ENCODE measurements at regions not wholly inside any gene's neighbourhood (a gene's known extent, or its start where the extent isn't known, plus 50 kb on each side); places are given as distances from the start of the nearest gene placed in this dataset.

GRCh38 chr5:175354964-175355363 lies 89.0 kb downstream of the DRD1 start:
- no peaks in the 10 kb centered on the region for H3K27me3 ChIP-seq
- no peak overlapping the region for H3K4me3 ChIP-seq
- no peaks in the 10 kb centered on the region for H3K9me3 ChIP-seq
- no peak overlapping the region for H3K27ac ChIP-seq
- no peaks in the 10 kb centered on the region for H3K4me1 ChIP-seq
- H3K36me3 ChIP-seq: no peaks in the 10 kb centered on the region
- no peak for DNase-seq (ENCODE audit: low spot score)
- TF ChIP-seq, protein P1, sequence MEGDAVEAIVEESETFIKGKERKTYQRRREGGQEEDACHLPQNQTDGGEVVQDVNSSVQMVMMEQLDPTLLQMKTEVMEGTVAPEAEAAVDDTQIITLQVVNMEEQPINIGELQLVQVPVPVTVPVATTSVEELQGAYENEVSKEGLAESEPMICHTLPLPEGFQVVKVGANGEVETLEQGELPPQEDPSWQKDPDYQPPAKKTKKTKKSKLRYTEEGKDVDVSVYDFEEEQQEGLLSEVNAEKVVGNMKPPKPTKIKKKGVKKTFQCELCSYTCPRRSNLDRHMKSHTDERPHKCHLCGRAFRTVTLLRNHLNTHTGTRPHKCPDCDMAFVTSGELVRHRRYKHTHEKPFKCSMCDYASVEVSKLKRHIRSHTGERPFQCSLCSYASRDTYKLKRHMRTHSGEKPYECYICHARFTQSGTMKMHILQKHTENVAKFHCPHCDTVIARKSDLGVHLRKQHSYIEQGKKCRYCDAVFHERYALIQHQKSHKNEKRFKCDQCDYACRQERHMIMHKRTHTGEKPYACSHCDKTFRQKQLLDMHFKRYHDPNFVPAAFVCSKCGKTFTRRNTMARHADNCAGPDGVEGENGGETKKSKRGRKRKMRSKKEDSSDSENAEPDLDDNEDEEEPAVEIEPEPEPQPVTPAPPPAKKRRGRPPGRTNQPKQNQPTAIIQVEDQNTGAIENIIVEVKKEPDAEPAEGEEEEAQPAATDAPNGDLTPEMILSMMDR (IDR thresholded peaks at IDR 0.05): no peak

DNA sequence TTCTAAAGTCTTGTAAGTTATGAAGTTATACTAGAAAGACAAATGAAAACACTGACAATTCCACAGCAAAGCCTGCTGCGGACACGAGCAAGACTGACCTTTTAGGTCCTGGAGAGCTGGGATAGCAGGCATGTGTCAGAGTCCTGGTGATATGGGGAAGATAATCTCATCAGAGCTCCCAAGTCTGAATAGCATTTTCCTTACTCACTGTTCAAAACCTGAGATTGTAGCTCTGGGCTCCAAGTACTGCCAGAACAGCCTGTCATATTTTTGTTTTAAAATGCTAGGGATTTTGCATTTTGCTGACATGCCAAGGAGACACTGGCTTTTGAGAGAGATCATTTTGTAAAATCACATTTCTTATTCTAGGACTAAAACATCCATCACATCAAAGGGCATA lies 90.1 kb downstream of the DRD1 start:
- no peak overlapping the region for H3K4me3 ChIP-seq
- no peak overlapping the region for H3K27ac ChIP-seq
- H3K27me3 ChIP-seq: no peaks in the 10 kb centered on the region
- no peaks in the 10 kb centered on the region for H3K36me3 ChIP-seq
- no peaks in the 10 kb centered on the region for H3K4me1 ChIP-seq
- TF ChIP-seq, protein P1 (IDR thresholded peaks at IDR 0.05): no peak
- DNase-seq (ENCODE audit: low spot score): no peak
- no peaks in the 10 kb centered on the region for H3K9me3 ChIP-seq

GRCh38 chr5:175351897-175352590 lies 91.9 kb downstream of the DRD1 start:
- no peak overlapping the region for H3K4me3 ChIP-seq
- no peak overlapping the region for H3K27ac ChIP-seq
- H3K9me3 ChIP-seq: no peaks in the 10 kb centered on the region
- TF ChIP-seq, protein P1 (IDR thresholded peaks at IDR 0.05): no peak
- no peaks in the 10 kb centered on the region for H3K36me3 ChIP-seq
- no peaks in the 10 kb centered on the region for H3K4me1 ChIP-seq
- DNase-seq (ENCODE audit: low spot score): no peak
- no peaks in the 10 kb centered on the region for H3K27me3 ChIP-seq

DNA sequence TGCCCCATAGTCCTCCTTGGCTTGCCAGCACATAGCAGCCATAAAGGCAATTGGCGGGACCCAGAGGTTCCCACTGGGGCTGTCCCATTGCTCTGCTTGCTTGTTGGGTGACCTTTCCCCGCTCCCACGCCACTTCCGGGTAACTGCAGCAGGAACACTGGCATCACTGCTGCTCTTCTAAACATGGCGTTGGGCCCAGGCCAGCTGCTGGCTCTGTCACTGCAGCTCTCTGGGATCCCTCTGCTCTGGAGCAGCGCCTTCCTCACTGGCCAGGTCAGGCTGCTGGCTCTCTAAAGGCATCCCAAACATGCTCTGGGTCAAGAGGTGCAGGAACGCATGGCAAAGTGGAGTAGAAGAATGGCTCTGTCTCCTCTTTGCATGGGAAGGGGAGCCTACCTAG lies 92.9 kb downstream of the DRD1 start:
- TF ChIP-seq, protein P1 (IDR thresholded peaks at IDR 0.05): no peak
- H3K27ac ChIP-seq: no peak overlapping the region
- H3K4me1 ChIP-seq: no peaks in the 10 kb centered on the region
- no peaks in the 10 kb centered on the region for H3K27me3 ChIP-seq
- H3K4me3 ChIP-seq: no peak overlapping the region
- H3K9me3 ChIP-seq: no peaks in the 10 kb centered on the region
- no peak for DNase-seq (ENCODE audit: low spot score)
- no peaks in the 10 kb centered on the region for H3K36me3 ChIP-seq

- TF ChIP-seq, protein P1 (IDR thresholded peaks at IDR 0.05): no peak
These were observed 96.1 kb downstream of the DRD1 start for GRCh38 chr5:175347931-175348330.

GRCh38 chr5:175347027-175347426 lies 97.0 kb downstream of the DRD1 start:
- DNase-seq (ENCODE audit: low spot score): no peak
- Histone ChIP-seq H3K27me3 (no peaks in the 10 kb centered on the region), H3K4me1 (no peaks in the 10 kb centered on the region), H3K27ac (no peak overlapping the region), H3K4me3 (no peak overlapping the region), H3K9me3 (peaks cover 0 to 3% of the 10 kb centered on the region in 2 donors), H3K36me3 (no peaks in the 10 kb centered on the region)
- TF ChIP-seq, protein P1 (IDR thresholded peaks at IDR 0.05): no peak

More at GRCh38 chr5:175347931-175348330, 96.1 kb downstream of the DRD1 start:
- Histone ChIP-seq H3K4me3 (no peak overlapping the region), H3K4me1 (no peaks in the 10 kb centered on the region), H3K27ac (no peak overlapping the region), H3K9me3 (peaks cover 0 to 2% of the 10 kb centered on the region in 2 donors), H3K36me3 (no peaks in the 10 kb centered on the region), H3K27me3 (no peaks in the 10 kb centered on the region)
- DNase-seq (ENCODE audit: low spot score): no peak
